H9 (cell line): ENCODE measurements at regions not wholly inside any gene's neighbourhood (a gene's known extent, or its start where the extent isn't known, plus 50 kb on each side); places are given as distances from the start of the nearest gene placed in this dataset.

Experiments used
- DNase-seq: peaks from one replicate; pipeline ENCODE4 v3.0.0-alpha.2; 2017
- H2AFZ ChIP-seq: one replicate; pipeline ENCODE4 v1.6.1; 2013; ENCODE audit warnings: mild to moderate bottlenecking, low read length, control low read depth, moderate library complexity
- H2AK5ac ChIP-seq: 2 replicates; pipeline ENCODE4 v1.6.1; 2013; ENCODE audit warnings: low read length, control low read depth, mixed read lengths; ENCODE audit not compliant: insufficient read length
- H2BK120ac ChIP-seq: one replicate; pipeline ENCODE4 v1.6.1; 2013; ENCODE audit warnings: low read depth, mild to moderate bottlenecking, low read length, control low read depth, inconsistent platforms; ENCODE audit not compliant: poor library complexity, severe bottlenecking
- H2BK12ac ChIP-seq: 2 replicates; pipeline ENCODE4 v1.6.1; 2013; ENCODE audit warnings: low read length, control low read depth, mixed read lengths, low read depth; ENCODE audit not compliant: insufficient read length
- H2BK15ac ChIP-seq: 2 replicates; pipeline ENCODE4 v1.6.1; 2013; ENCODE audit warnings: low read depth, low read length, control low read depth
- H2BK20ac ChIP-seq: one replicate; pipeline ENCODE4 v1.6.1; 2013; ENCODE audit warnings: low read depth, mild to moderate bottlenecking, low read length, control low read depth, inconsistent platforms; ENCODE audit not compliant: poor library complexity, severe bottlenecking
- H2BK5ac ChIP-seq: 2 replicates; pipeline ENCODE4 v1.6.1; 2013; ENCODE audit warnings: low read length, control low read depth, mixed read lengths; ENCODE audit not compliant: insufficient read length
- H3K14ac ChIP-seq: 2 replicates; pipeline ENCODE4 v1.6.1; 2013; ENCODE audit warnings: low read length, control low read depth; ENCODE audit not compliant: insufficient read depth
- H3K18ac ChIP-seq: 2 replicates; pipeline ENCODE4 v1.6.1; 2013; ENCODE audit warnings: low read depth, mild to moderate bottlenecking, mixed read lengths, low read length, control low read depth; ENCODE audit not compliant: insufficient read length
- H3K23ac ChIP-seq: 2 replicates; pipeline ENCODE4 v1.6.1; 2013; ENCODE audit warnings: low read length, control low read depth, mixed read lengths, low read depth; ENCODE audit not compliant: insufficient read length
- H3K23me2 ChIP-seq: 2 replicates; pipeline ENCODE4 v1.6.1; 2013; ENCODE audit warnings: low read depth, mild to moderate bottlenecking, mixed read lengths, low read length, control low read depth; ENCODE audit not compliant: insufficient read length, poor library complexity, severe bottlenecking
- H3K27ac ChIP-seq: 2 replicates; pipeline ENCODE4 v1.5.1; 2013; ENCODE audit warnings: low read length, control low read depth, mixed read lengths, low read depth; ENCODE audit not compliant: insufficient read length
- H3K27me3 ChIP-seq: 2 replicates; pipeline ENCODE4 v1.6.1; 2013; ENCODE audit warnings: low read length, control low read depth, inconsistent platforms; ENCODE audit not compliant: insufficient read depth
- H3K4ac ChIP-seq: 2 replicates; pipeline ENCODE4 v1.6.1; 2013; ENCODE audit warnings: low read depth, mild to moderate bottlenecking, control low read depth, inconsistent platforms, low read length, moderate library complexity
- H3K4me1 ChIP-seq: 2 replicates; pipeline ENCODE4 v1.6.1; 2013; ENCODE audit warnings: low read length, control low read depth, inconsistent platforms; ENCODE audit not compliant: insufficient read depth
- H3K4me2 ChIP-seq: 2 replicates; pipeline ENCODE4 v1.6.1; 2013; ENCODE audit warnings: low read length, control low read depth, mixed read lengths; ENCODE audit not compliant: insufficient read length, insufficient read depth
- H3K56ac ChIP-seq: 2 replicates; pipeline ENCODE4 v1.6.1; 2013; ENCODE audit warnings: low read depth, mild to moderate bottlenecking, mixed read lengths, low read length, control low read depth; ENCODE audit not compliant: insufficient read length
- H3K79me1 ChIP-seq: 2 replicates; pipeline ENCODE4 v1.6.1; 2013; ENCODE audit warnings: low read depth, mild to moderate bottlenecking, moderate library complexity, low read length, control low read depth, inconsistent platforms; ENCODE audit not compliant: insufficient read depth, poor library complexity, severe bottlenecking
- H3K79me2 ChIP-seq: 2 replicates; pipeline ENCODE4 v1.6.1; 2013; ENCODE audit warnings: low read length, control low read depth, inconsistent platforms; ENCODE audit not compliant: insufficient read depth
- H3K9ac ChIP-seq: 2 replicates; pipeline ENCODE4 v1.6.1; 2013; ENCODE audit warnings: low read length, control low read depth, mixed read lengths; ENCODE audit not compliant: insufficient read length; ENCODE audit errors: extremely low read depth
- H3K9me3 ChIP-seq: one replicate; pipeline ENCODE4 v1.6.1; 2013; ENCODE audit warnings: low read depth, low read length, inconsistent platforms; ENCODE audit not compliant: control insufficient read depth
- H3T11ph ChIP-seq: one replicate; pipeline ENCODE4 v1.6.1; 2013; ENCODE audit warnings: mild to moderate bottlenecking, low read length, control low read depth, inconsistent platforms
- H4K20me1 ChIP-seq: one replicate; pipeline ENCODE4 v1.6.1; 2013; ENCODE audit not compliant: control insufficient read depth, insufficient read length, insufficient read depth
- H4K5ac ChIP-seq: 2 replicates; pipeline ENCODE4 v1.6.1; 2013; ENCODE audit warnings: low read depth, mild to moderate bottlenecking, mixed read lengths, low read length, control low read depth; ENCODE audit not compliant: insufficient read length
- H4K8ac ChIP-seq: replicated peaks from 2 replicates; pipeline ENCODE4 v1.6.1; 2013; ENCODE audit warnings: low read length, control low read depth, mixed read lengths, low read depth; ENCODE audit not compliant: insufficient read length
- H4K91ac ChIP-seq: 2 replicates; pipeline ENCODE4 v1.6.1; 2013; ENCODE audit warnings: low read depth, mild to moderate bottlenecking, moderate library complexity, mixed read lengths, low read length, control low read depth; ENCODE audit not compliant: insufficient read length
- H3K27ac Mint-ChIP-seq, 3 experiments: 2 replicates in 2 of 3; 3 replicates in 1 of 3; pipeline ENCODE4 v1.8.0; 2020 to 2021; ENCODE audit warnings: mixed read lengths in 3 of 3, mild to moderate bottlenecking in 1 of 3, moderate library complexity in 1 of 3
- H3K27me3 Mint-ChIP-seq: 2 replicates; pipeline ENCODE4 v1.8.0; 2021; ENCODE audit warnings: low read depth, mild to moderate bottlenecking, moderate library complexity, mixed read lengths
- H3K36me3 Mint-ChIP-seq, 3 experiments: 2 replicates in 2 of 3; 3 replicates in 1 of 3; pipeline ENCODE4 v1.8.0; 2020 to 2021; ENCODE audit warnings: low read depth in 3 of 3, mixed read lengths in 3 of 3; ENCODE audit not compliant: insufficient read depth in 1 of 3
- H3K4me1 Mint-ChIP-seq, 2 experiments: 2 replicates each; pipeline ENCODE4 v1.8.0; 2020; ENCODE audit warnings: mixed read lengths in 2 of 2
- H3K4me3 Mint-ChIP-seq, 2 experiments: 2 replicates in 1 of 2; 3 replicates in 1 of 2; pipeline ENCODE4 v1.8.0; 2020 to 2021; ENCODE audit warnings: mild to moderate bottlenecking in 2 of 2, mixed read lengths in 2 of 2, moderate library complexity in 1 of 2
- H3K9me3 Mint-ChIP-seq, 2 experiments: 2 replicates in 1 of 2; 3 replicates in 1 of 2; pipeline ENCODE4 v1.8.0; 2020; ENCODE audit warnings: mild to moderate bottlenecking in 2 of 2, mixed read lengths in 2 of 2, moderate library complexity in 1 of 2
- CTCF ChIP-seq: fragments of 200-600 bp; sonication (generic); conservative IDR thresholded peaks from 3 replicates; pipeline ENCODE4 v1.8.0; 2021; ENCODE audit warnings: antibody characterized with exemption, mild to moderate bottlenecking
- WGBS: extraction: QIAGEN DNeasy Blood & Tissue Kit; methylation state at CpG from one replicate; pipeline ENCODE4 v1.1.7; 2013; ENCODE audit warnings: missing lambda C conversion rate, low lambda C conversion rate, mixed read lengths; ENCODE audit not compliant: insufficient read length; ENCODE audit errors: extremely low coverage; 5-methylcytosine and 5-hydroxymethylcytosine counted together

- Histone ChIP-seq H2BK12ac (no peak overlapping the region), H3K14ac (no peak overlapping the region), H3K4me2 (no peak overlapping the region), H4K5ac (no peak overlapping the region), H3T11ph (no peak overlapping the region), H3K79me2 (no peaks in the 10 kb centered on the region), H4K91ac (no peak overlapping the region), H3K4ac (no peak overlapping the region), H3K9ac (no peak overlapping the region), H2BK20ac (no peak overlapping the region), H3K79me1 (no peaks in the 10 kb centered on the region), H2AFZ (no peak overlapping the region), H3K9me3 (no peaks in the 10 kb centered on the region), H2BK120ac (no peak overlapping the region), H2BK15ac (no peak overlapping the region), H3K4me1 (no peaks in the 10 kb centered on the region), H4K8ac (no peak overlapping the region), H2BK5ac (no peak overlapping the region), H4K20me1 (no peaks in the 10 kb centered on the region), H3K23me2 (no peaks in the 10 kb centered on the region), H3K56ac (no peak overlapping the region), H3K27me3 (no peaks in the 10 kb centered on the region), H3K23ac (no peak overlapping the region), H3K27ac (no peak overlapping the region), H2AK5ac (no peak overlapping the region), H3K18ac (no peak overlapping the region)
- Mint-ChIP-seq H3K27me3 (no peaks in the 10 kb centered on the region), H3K9me3 (peaks cover 18 to 19% of the 10 kb centered on the region in 2 experiments), H3K36me3 (peaks cover 10 to 21% (median 20%) of the 10 kb centered on the region in 3 experiments), H3K4me3 (no peak overlapping the region), H3K27ac (peak overlapping the region in 2 of 3 experiments; percentile 21 to 58; a peak in 3 of 7 replicates), H3K4me1 (peaks cover 5 to 6% of the 10 kb centered on the region in 2 experiments)
- no peak for TF ChIP-seq CTCF
- DNase-seq = no peak
- whole genome bisulfite sequencing = no CpG with 5 or more reads among the region's 3 CpGs
Measured at GRCh38 chr3:5980475-5980874, 793.0 kb downstream of the EDEM1 start.
